Glutamatergic neuron (in vitro differentiated cells): ENCODE measurements at regions not wholly inside any gene's neighbourhood (a gene's known extent, or its start where the extent isn't known, plus 50 kb on each side); places are given as distances from the start of the nearest gene placed in this dataset.

ENCODE experiments used
- DNase-seq: peaks from one replicate; pipeline ENCODE4 v3.0.0; 2022
- H3K27ac Mint-ChIP-seq: one replicate; pipeline ENCODE4 v1.8.0; 2020; ENCODE audit warnings: mild to moderate bottlenecking, mixed read lengths, inconsistent platforms; ENCODE audit not compliant: unreplicated experiment
- H3K27me3 Mint-ChIP-seq: one replicate; pipeline ENCODE4 v1.8.0; 2020; ENCODE audit warnings: mild to moderate bottlenecking, moderate library complexity, mixed read lengths, inconsistent platforms; ENCODE audit not compliant: unreplicated experiment
- H3K36me3 Mint-ChIP-seq: one replicate; pipeline ENCODE4 v1.8.0; 2020; ENCODE audit warnings: mild to moderate bottlenecking, mixed read lengths, inconsistent platforms; ENCODE audit not compliant: unreplicated experiment
- H3K4me1 Mint-ChIP-seq: one replicate; pipeline ENCODE4 v1.8.0; 2020; ENCODE audit warnings: mild to moderate bottlenecking, low read depth, mixed read lengths, inconsistent platforms; ENCODE audit not compliant: unreplicated experiment
- H3K4me3 Mint-ChIP-seq: one replicate; pipeline ENCODE4 v1.8.0; 2020; ENCODE audit warnings: mild to moderate bottlenecking, mixed read lengths, inconsistent platforms; ENCODE audit not compliant: unreplicated experiment
- H3K9me3 Mint-ChIP-seq: one replicate; pipeline ENCODE4 v1.8.0; 2020; ENCODE audit warnings: mild to moderate bottlenecking, moderate library complexity, mixed read lengths, inconsistent platforms; ENCODE audit not compliant: unreplicated experiment
- TF ChIP-seq, protein P1 (sequence below): fragments of 200-600 bp; sonication (generic); IDR thresholded peaks from one replicate; pipeline ENCODE4 v1.5.0; 2021; ENCODE audit not compliant: partially characterized antibody, unreplicated experiment

DNA sequence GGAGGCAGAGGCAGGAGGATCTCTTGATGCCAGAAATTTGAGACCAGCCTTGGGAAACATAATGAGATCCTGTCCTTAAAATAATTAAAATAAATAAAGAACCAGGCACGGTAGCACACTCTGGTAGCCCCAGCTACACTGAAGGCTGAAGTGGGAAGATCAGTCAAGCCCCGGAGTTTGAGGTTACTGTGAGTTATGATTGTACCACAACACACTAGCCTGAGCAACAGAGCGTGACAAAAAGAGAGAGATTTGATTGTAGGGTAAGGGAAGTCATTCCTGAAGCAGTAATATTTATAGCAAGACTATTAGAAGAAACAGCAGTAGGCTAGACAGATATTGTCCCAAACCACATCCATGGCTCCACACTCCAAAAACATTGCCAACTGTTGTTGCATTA is 1408.4 kb upstream of the TENM4 start:
- TF ChIP-seq, protein P1, sequence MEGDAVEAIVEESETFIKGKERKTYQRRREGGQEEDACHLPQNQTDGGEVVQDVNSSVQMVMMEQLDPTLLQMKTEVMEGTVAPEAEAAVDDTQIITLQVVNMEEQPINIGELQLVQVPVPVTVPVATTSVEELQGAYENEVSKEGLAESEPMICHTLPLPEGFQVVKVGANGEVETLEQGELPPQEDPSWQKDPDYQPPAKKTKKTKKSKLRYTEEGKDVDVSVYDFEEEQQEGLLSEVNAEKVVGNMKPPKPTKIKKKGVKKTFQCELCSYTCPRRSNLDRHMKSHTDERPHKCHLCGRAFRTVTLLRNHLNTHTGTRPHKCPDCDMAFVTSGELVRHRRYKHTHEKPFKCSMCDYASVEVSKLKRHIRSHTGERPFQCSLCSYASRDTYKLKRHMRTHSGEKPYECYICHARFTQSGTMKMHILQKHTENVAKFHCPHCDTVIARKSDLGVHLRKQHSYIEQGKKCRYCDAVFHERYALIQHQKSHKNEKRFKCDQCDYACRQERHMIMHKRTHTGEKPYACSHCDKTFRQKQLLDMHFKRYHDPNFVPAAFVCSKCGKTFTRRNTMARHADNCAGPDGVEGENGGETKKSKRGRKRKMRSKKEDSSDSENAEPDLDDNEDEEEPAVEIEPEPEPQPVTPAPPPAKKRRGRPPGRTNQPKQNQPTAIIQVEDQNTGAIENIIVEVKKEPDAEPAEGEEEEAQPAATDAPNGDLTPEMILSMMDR = no peak
- H3K4me1 Mint-ChIP-seq = peaks cover 10% of the 10 kb centered on the region
- no peaks in the 10 kb centered on the region for H3K27me3 Mint-ChIP-seq
- DNase-seq = no peak
- H3K4me3 Mint-ChIP-seq = no peak overlapping the region
- no peaks in the 10 kb centered on the region for H3K9me3 Mint-ChIP-seq
- H3K27ac Mint-ChIP-seq = no peak overlapping the region
- no peaks in the 10 kb centered on the region for H3K36me3 Mint-ChIP-seq

DNA sequence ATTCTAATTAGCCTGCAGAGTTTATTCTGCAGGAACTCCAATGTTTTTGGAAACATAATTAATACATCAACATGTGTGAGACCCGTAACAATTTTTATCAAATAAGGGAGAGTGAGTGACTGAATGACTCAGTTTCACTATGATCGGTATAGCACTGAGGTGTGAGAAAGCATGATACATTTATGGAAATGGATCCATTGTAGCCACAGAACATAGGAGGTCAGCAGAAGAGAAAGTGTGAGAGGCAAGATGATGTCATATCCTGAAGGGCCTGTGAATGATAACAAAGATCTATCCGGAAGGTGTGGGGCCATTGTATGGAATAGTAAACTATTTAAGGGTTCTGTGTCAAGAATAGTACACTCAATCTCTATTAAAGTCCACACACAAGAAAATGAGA is 1406.1 kb upstream of the TENM4 start:
- DNase-seq = no peak
- H3K27ac Mint-ChIP-seq = no peak overlapping the region
- H3K27me3 Mint-ChIP-seq = no peaks in the 10 kb centered on the region

DNA sequence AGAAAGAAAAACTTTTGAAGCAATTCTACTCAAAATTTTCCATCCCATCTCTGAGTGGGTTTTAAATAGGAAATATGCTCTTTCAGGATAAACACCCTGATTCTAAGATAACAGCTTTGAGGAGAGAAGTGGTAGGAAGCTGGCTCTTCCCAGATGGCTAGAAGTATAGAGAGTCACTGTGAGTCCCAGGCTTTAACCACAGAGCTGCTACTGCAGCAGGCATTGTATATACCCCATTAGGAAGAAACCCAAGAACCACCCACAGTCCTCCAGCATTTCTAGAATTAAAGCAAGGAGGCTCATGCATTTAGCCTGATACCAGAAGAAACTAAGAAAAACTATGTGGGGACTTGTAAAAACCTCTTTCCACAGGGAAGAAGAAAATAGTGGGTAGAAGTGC is 1405.6 kb upstream of the TENM4 start:
- H3K36me3 Mint-ChIP-seq = no peaks in the 10 kb centered on the region
- DNase-seq = no peak
- no peak overlapping the region for H3K4me3 Mint-ChIP-seq
- no peaks in the 10 kb centered on the region for H3K27me3 Mint-ChIP-seq
- peaks cover 10% of the 10 kb centered on the region for H3K4me1 Mint-ChIP-seq
- TF ChIP-seq, protein P1 = no peak
- no peak overlapping the region for H3K27ac Mint-ChIP-seq
- H3K9me3 Mint-ChIP-seq = no peaks in the 10 kb centered on the region

More for the DNA sequence above, 1406.1 kb upstream of the TENM4 start:
- TF ChIP-seq, protein P1 = no peak
- peaks cover 10% of the 10 kb centered on the region for H3K4me1 Mint-ChIP-seq
- H3K4me3 Mint-ChIP-seq = no peak overlapping the region
- H3K9me3 Mint-ChIP-seq = no peaks in the 10 kb centered on the region
- H3K36me3 Mint-ChIP-seq = no peaks in the 10 kb centered on the region

DNA sequence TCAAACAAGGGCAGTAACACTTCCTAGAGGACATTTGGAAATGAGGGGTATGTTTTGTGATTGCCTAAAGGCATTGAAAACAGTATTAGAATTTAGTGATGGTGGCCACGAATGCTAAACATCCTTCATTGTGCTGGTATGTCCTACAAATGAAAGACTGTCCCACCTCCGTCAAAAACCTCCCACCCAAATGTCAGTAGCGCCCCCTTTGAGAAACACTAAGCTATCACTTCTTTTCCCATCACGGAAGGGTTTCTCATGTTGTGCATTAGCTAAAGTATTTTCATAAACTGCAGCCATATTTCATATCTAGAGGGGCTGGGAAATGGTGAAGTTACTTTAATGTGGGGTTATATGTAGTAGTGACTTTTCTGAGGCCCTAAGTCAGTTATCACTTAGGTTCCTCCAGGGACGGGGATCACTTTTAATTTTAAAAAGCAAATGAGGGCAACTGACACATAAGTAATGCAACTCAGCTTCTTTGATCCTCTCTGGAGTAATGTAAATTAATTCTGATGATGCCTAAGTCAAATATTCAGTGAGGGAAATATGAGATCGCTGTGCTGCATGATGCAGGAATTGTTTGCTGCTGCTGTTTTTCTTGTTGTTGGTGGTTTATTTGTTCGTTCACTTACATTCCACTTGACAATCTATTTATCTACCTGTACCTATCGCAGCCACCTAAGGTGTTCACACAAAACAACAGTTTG is 1403.4 kb upstream of the TENM4 start:
- Mint-ChIP-seq H3K27ac (no peak overlapping the region), H3K27me3 (no peaks in the 10 kb centered on the region), H3K4me1 (peaks cover 10% of the 10 kb centered on the region), H3K9me3 (no peaks in the 10 kb centered on the region), H3K36me3 (no peaks in the 10 kb centered on the region), H3K4me3 (no peak overlapping the region)
- DNase-seq = no peak
- TF ChIP-seq, protein P1 = no peak

DNA sequence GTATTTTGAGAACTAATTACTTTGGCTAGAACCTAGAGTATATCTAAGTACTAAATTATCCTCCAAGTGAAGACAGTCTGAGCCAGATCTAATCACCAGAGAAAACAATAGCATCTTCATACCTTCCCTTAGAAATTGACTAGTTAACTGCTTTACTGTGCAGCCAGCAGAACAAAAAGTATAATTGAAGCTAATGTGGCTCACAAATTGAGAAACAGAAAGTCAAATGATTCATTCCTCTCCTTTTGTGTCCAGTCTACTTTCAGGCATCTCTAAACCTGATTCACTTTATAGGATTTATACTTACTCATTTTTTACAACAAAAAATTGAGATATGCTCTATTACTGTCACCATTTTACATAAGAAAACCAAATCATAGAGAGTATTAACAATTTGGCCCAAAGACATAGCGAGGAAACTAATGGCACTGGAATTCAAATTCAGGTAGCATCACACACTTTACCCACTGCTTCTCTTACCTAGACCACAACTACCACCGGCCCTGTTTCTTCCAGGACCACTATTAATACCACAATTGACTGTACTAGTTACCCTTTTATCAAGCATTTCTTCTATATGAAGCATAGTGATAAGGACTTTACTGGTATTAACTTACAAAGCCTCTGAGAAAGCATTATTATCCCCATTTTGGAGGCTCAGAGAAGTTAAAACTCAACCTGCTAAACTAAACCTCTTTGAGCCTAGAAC is 1402.6 kb upstream of the TENM4 start:
- Mint-ChIP-seq H3K4me1 (peaks cover 10% of the 10 kb centered on the region), H3K36me3 (no peaks in the 10 kb centered on the region), H3K9me3 (no peaks in the 10 kb centered on the region), H3K27me3 (no peaks in the 10 kb centered on the region), H3K4me3 (no peak overlapping the region), H3K27ac (no peak overlapping the region)
- TF ChIP-seq, protein P1 = no peak
- no peak for DNase-seq
